ENCODE measurements at regions not wholly inside any gene's neighbourhood (a gene's known extent, or its start where the extent isn't known, plus 50 kb on each side); places are given as distances from the start of the nearest gene placed in this dataset.

DNA sequence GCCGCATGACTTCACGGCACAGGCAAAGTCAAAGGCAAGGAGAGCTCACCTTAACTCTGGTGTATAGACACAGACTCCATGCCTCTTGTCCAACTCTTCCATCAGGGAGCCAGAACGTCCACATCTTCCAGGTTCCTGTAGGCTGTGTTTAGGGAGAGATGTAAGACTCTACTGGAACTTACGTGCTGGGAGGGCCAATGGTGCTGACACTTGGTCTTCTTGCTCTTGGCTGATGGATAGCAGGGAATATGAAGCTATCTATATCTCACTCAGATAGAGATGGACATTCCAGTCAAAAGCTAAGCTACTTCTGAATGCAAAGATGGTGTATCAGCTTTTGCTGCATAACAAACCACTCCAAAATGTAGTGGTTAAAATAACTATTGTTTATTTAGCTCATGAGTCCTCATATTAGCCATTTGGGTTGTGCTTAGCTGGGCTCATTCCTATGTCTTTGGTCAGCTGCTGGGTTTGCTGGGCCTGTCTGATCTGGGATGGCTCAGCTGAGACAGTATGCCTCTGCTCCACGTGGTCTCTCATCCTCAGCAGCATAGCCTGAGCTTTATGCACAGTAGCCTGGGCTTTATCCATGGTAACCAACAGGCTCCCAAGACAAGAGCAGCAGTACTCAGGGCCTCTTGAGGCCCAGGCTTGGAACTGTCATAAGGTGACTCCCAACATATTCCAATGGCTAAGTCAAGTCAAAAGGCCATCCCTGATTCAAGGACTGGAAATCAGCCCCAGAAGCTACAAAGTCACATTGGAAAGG is 111.6 kb downstream of the SNX5 start:
- no peak for DNase-seq

DNA sequence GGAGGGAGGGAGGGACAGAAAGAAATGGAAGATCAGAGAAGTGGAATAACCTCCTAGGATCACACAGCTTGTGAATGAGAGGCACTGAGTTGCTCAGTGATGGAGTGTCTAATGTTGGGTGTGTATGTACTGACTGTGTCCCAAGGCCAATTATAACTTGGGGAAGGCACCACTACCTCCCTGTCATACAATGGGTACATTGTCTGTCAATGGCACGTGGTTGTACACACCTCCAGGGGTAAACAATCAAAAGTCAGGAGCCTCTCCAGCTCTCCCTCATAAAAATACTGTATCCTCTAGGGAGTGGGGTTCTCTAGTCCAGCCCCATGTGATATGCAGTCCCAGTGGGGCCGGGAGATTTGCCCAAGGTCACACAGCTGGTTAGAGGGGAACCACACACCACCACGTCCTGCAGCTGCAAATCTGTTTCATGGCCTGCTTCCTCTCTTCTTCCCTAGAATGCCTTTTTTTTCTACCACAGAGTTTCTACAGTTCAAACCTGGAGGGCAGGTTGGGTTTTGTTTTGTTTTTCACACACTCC is 112.5 kb downstream of the SNX5 start:
- no peak for DNase-seq

DNA sequence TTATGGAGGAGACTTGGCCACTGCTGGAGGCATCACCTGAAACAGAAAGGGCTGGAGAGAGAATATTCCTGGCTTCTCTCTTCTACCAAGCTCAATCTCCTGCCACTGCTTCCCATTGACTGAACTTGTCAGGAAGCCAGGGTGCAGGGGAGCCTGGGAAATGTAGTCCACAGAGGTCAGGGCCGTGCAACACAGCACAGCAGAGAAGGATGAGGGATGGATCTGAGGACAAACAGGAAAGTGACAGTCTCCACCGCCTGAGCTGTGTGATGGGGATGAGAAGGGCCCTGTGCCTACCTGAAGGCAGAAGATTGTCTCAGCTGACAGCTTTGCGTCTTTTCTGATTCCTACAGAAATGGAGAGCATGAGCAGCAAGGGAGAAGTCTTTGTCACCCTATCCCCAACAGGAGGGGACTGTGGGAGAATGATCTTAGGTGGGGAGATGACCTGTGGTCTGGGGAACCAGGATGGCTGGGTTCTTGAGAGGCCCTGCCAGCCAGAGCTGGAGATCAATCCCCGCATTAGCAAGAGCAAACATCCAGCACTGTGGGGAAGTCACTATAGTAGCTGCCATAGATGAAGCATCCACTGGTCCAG is 114.2 kb downstream of the SNX5 start:
- DNase-seq, result no peak

DNA sequence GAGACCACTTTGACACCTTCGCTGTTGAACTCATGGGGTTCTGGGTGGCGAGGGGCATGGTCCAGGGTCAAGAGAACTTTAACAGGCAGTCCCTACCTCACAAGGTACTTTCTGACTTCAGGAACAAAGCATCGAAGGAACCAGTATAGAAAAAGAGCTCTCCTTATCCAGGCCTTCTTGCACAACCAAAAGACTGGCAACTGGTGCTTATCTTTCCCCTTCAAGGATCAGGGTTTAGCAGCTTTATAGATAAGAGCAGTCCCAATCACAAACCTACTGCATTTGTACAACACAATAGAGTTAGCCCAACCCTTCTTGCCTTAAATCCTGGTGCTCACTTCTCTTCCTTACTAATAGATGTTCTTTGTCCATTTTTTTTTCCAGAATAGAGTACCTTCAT is 116.3 kb downstream of the SNX5 start:
- DNase-seq, result no peak

DNA sequence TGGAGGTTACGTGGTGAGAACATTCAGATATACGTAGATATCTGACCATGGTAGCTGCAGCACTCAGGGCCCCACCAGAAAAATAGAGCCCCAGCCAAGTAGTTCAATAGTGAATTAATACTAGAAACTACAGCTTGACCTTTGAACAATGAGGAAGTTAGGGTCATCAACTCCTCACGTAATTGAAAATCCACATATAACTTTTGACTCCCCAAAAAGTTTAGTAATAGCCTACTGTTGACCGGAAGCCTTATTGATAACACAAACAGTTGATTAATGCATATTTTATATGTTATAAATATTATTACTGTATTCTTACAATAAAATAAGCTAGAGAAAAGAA is 117.9 kb downstream of the SNX5 start:
- DNase-seq, result no peak

DNA sequence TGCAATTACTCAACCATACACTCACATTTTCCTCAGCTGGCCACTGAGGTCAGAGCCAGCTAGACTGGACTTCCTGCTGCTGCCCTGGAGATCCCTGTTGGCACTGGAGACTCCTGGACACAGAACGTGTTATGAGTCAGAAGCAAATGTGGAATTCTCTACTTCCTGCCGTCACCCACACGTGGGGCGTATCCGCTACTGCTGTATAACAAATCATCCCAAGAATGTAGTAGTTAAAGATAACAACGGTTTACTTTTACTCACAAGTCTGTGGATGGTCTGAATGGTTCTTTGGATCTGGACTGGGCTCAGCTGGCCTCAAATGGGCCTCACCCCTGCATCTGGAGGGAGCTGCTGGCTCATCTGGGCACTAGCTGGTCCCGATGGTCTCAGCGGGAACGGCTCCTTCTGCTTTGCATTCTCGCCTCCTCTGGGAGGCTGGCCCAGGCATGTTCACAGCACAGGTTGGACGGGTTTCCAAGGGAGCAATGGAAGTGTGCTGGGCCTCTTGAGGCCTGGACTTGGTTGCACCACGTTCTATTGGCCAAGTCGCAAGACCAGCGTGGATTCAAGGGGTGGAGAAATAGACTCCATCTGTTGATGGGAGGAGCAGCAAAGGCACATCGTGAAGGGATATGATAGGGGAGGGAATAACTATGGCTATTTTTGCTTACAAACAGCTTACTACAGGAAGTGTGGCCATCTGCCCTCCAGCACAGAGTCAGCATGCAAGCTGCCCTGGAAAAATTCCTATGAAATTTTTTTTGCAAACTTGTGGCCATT is 118.5 kb downstream of the SNX5 start:
- DNase-seq, result no peak

DNA sequence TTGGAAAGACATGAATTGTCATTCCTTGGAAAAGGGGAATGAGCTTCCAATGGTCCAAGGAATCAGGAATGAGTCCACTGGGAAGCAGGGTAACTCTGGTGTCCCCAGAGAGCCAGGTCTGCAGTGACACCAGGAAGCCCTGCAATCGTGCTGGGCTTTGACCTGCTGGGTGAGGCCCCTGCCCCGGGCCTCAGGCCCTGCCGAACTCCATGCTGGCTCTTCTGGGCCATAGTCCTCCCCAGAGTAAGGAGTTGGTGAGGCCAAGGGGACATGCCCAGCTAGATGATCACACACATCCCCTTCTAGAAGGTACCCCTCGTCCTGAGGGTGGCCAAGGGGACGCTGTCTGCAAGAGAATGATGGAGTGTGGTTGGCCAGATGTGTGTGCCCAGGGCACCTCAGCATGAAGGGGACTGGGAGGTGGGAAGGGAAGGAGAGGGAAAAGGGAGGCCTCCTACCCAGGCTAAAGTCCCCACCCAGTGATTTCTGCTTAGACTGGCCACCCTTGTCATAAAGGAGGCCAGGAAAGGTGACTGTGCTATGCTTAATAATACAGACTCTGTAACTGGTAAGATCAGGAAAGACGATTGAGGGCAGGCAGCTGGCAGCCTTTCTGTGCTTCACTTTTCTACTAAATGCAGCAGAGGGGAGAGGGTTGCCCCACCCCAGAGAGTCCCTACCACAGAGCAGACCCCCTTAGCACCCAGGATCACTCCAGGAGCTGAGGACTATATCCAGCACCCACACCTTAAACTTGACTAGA is 119.3 kb downstream of the SNX5 start:
- no peak for DNase-seq

DNA sequence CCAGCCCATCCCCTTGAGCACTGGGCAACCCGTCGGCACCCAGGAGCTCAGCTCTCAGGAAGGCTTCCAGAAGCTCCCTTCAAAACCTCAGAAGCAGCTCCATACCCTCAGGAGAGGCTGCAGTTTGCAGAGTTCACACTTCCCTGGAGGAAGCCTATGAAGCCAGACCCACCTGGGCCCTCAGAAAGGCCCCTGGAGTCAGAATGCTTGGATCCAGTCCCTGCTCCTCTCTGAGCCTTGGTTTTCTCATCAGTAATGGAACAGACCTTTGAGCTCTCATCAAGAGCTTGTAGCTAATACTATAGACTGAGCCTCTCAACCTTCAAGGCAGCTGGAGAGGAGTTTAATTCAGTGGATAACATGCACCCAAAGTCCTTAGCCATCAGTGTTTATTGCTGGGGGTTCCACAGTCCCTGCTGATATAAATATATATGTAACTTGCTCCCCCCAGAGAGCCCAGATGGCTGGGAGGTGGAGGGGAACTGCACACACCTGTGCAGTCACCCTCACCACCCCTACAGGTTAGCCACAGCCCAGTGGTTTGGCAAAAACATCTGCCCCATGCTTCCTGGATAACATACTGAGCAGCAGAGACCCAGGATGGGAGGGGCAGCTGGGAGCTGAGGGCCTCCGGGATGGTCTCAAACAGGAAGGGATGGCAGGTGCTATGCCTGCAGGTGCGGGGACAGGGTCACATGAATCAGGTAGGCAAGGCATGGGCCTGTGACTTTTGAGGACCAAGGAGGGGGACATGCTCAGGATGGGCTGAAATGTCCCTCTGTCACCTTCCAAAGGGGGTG is 120.1 kb downstream of the SNX5 start:
- DNase-seq, result no peak

DNA sequence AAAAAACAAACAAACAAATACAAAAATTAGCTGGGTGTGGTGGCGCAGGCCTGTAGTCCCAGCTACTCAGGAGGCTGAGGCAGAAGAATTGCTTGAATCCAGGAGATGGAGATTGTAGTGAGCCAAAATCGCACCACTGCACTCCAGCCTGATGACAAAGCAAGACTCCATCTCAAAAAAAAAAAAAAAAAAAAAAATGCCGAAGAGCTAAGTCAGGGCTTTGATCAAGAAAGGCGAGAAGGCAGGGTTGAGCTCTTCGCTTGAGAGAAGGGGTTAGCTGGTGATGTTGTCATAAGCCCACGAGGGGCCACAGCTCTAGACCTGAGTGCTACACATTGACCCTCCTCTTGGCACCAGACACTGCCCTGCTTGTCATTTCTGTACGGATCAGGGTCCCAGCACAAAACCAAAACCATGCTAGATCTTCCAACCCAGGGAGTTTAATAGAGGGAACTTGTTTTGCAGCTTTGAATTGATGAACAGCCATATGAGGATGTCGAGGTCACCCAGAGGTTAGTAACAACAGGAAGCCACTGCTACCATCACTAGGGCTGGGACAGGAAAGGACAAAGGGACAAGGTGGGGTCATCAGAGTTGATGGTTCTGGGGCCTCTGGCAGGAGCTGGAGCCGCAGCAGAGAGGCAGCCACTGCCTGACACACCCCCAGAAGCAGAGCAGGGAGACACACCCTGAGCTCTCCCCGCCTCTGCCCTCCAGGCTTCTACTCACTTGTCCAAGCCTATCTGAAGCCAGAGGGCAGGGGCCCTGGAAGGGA is 122.7 kb downstream of the SNX5 start:
- DNase-seq, result no peak

DNA sequence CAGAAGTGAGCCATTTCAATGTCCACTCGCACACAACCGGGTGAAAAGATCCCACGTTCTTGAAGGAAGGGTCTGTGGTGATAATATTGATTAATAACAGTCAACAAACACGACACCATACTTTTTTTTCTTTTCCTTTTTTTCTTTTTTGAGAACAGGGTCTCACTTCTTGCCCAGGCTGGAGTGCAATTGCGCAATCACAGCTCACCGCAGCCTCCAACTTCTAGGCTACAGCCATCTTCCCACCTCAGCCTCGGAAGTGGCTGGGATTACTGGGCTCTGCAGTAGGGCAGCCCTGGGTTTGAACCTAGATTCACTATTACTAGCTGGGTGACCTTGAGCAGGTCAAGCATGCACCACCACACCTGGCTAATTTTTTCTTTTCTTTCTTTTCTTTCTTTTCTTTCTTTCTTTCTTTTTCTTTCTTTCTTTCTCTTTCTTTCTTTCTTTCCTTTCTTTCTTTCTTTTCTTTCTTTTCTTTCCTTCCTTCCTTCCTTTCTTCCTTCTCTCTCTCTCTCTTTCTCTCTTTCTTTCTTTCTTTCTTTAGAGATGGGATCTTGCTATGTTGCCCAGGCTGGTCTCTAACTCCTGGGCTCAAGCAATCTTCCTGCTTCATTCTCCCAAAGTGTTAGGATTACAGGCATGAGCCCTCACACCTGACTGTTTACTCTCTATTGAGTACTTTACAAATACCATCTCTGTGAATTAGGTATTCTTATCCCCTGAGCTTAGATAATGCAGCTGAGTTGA is 123.9 kb downstream of the SNX5 start:
- DNase-seq, result no peak

DNA sequence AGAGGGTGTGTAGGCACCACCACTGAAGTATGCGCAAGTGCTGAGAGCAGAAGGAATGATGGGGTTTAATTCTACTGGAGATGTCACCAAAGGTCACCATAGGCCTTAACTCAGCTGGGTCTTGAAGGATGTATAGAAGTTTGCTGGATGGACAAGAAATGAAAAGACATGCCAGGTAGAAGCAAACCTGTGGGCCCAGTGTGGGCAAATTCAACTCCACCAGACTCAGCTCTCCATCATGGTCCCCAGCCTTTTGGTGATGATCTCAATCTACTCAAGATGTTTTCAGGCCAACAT is 124.5 kb downstream of the SNX5 start:
- no peak for DNase-seq

DNA sequence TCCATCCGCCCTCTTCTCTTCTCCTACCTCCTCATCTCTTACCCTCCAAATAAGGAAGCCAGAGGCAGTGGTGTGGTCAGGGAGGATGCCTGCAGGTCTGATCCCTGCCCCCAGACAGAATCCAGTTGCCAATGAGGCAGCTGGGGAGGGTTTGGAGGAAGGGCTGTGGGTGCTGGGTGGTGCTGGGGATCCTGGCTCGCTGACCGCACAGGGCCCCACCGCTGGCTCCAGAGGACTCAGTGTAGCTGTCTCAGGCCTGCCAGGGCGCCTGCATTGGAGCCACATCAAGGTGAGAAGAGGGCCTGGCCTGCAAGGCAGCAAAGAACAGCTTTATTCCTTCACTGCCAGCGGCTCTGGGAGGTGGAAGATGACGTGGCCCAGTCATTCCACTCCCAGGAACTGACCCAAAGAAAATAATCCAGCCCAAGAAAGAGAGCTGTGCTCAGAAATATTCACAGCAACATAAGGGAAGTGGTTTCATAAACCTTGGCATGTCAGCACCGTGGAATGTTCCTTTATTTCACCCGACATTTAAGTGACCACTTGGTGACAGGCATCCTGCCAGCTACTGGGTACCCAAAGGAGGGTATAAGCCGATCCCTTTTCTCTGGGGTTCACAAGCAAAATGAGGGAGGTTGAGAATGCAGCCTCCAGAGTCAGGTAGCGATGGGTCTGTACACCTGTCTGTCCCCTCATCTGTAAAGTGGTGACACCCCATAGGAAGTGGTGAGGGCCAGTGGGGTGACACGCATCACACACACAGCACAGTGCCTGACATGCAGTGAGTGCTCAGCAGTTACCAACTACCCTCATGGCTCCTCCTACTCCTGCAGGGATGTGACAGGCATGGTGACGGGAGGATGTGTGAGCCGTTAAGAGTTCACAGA is 125.1 kb downstream of the SNX5 start:
- DNase-seq, result peak; percentile 9

DNA sequence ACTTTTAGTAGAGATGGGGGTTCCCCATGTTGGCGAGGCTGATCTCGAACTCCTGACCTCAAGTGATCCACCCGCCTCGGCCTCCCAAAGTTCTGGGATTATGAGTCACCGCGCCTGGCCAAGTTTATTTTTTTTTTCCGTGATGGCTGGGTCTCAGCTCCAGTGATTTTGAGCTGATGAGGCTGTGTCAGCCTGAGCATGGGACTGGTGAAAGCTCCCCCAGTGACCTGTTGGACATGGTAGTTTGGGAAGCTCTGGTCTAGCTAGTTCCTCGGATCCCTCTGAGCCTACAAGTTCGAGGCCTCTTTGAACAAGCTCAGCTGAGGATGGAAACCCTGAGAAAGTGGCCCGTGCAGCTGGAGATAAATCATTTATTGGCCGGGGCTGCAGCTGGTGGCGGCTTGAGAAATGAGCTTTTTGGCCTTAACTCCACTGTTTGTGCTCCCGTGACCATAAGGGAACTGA is 126.8 kb downstream of the SNX5 start:
- DNase-seq, result no peak

DNA sequence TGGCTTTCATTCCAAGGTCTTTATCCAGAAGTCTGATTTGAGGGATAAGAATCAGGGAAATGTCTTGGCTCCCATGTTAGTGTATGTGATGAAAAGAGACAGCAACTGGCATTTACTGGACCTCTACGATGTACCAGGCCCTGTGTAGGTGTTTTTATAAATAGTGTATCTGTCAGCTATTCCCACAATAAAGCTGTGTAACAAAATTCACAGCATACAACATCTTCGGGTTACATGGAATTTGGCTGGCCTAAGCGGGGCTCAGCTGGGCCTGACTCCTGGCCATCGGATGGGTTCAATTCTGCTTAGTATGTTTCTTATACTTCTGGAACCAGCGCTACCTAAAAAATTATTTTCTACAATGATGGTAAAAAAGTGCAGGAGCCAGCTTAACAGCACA is 128.2 kb downstream of the SNX5 start:
- DNase-seq, result no peak

DNA sequence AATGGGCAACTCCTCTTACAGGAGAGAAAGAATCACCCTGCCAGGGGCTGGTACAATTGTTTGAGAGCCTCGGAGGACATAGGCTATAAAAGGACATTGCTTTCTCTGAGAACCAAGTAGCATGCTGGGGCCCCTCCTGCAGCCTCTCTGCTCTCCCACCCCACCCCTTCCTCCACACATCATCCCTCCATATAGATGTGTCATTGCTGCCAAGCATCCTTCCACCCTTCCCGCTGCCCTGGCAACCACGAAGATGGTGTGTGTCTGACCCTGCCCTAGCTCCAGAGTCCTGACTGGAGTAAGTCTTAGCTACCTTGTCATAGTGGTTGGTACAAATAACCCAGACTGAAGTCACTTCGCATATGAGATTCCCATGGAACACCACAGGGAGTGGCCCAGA is 129.7 kb downstream of the SNX5 start:
- no peak for DNase-seq

DNA sequence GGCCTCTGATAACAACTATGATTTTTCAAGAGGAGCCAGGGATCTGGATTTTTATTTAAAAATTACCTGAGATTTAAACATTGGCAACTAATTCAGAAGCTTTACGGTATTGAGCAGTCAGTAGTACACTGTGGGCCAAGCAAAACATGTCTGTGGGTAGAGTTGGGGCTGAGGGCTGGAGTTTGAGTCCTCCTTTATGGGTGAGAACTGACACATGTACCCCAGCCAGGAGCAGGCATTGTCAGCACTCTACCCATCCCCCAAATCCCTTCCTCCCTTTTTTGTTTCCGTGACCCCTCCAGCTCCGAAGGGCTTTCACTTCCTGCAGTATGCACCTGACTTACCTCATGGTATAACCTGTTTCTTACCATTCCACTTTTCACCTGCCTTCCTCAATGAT is 131.4 kb downstream of the SNX5 start:
- DNase-seq, result no peak

DNA sequence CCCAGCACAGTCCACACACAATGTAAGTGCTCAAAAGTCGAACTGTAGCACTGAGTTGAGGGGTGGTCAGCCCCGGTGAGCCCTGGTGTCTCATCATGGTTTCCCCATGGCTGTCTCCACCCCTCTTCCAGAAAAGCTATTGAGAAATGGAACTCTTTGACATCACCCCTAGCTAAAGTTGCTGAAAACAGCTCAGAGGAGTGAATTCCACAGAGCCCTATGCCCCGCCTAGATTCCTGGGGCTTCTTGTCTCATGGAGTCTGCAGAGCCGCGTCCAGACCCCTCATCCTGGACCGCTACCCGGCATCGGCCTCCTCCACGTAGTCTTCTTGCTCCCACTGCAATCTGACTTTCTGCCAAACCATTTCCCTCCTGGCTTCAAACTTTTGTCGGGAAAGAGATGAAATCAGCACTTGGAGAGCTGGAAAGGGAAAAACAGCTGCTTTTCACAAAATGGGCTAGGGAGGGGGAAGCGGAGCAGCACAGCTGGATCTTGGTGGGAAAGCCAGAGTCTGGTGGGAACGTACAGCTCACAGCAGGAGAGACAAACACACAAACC is 132.2 kb downstream of the SNX5 start:
- no peak for DNase-seq

DNA sequence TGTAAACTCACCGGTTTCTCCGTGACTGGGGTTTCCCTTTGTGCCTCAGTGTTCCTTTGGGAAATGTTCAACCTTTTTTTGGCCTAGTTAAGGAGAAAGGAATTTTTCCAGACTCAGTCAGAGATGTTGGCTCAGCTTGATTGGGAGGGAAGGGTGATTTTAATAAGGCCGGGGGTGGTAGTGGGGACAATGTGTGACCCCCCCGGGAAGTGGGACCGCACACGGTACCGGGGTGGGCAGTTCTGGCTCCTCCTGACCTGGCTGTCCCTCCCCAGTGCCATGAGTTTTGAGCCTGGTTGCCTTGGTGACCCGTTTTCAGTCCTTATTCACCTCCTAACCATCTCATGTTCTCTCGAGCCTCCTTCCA is 132.7 kb downstream of the SNX5 start:
- no peak for DNase-seq

DNA sequence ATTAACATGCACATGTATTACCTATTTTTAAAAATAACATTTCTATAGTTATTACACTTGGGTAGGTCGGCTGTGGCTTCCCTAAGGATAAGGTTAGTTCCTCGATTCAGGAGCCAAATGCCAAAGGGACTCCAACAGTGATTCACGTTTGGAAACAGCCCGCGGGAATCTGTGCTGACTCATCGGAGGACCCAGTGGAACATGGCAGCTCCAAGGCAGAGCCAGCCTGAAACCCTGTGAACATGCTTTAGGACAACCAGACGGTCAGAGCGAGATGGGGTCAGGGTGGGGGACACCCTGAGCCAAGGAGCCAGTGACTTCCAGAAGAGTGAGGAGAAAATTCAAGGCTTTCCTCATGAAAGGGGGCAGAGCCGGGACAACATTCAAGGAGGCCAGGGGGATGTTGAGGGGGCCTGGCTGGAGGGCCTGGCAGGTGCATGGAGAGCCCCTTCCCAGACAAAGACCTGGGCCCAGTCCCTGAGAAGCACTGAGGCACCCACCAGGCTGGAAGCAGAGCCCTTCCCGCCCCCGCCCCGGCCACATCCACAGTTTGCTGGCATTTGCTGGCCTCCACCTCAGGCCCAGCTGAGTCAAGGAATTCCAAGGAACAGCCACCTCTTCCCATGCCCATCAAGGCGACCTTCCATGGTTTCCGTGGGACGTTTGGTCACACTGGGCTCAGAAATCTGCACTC is 133.2 kb downstream of the SNX5 start:
- no peak for DNase-seq

Measured in CD4-positive, alpha-beta T cell treated with Interleukin-6 for 4 hours (primary cell).